NCI-H345 treated with DMSO at 0.1 percent for 48 hours (cell line): ENCODE measurements at regions not wholly inside any gene's neighbourhood (a gene's known extent, or its start where the extent isn't known, plus 50 kb on each side); places are given as distances from the start of the nearest gene placed in this dataset.

Source experiments
- DNase-seq: peaks from one replicate; lab custom pipeline; 2025; ENCODE audit not compliant: unreplicated experiment; lab: John Stamatoyannopoulos, UW

DNA sequence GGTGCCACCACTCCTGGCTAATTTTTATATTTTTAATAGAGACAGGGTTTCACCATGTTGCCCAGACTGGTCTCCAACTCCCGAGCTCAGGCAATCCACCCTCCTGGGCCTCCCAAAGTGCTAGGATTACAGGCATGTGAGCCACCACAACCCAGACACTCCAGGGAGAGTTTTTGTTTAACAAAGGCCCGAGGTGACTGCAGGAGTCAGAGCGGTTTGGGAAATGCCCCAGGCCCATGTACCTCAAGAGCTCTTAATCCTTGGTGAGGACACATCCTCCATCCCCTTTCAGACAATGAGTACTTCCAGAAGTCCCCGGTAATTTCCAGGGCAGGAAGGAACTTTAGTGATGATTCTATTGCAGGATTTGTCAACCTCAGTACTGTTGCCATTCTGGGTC lies 176.0 kb downstream of the ESRRB start:
- DNase-seq = no peak

DNA sequence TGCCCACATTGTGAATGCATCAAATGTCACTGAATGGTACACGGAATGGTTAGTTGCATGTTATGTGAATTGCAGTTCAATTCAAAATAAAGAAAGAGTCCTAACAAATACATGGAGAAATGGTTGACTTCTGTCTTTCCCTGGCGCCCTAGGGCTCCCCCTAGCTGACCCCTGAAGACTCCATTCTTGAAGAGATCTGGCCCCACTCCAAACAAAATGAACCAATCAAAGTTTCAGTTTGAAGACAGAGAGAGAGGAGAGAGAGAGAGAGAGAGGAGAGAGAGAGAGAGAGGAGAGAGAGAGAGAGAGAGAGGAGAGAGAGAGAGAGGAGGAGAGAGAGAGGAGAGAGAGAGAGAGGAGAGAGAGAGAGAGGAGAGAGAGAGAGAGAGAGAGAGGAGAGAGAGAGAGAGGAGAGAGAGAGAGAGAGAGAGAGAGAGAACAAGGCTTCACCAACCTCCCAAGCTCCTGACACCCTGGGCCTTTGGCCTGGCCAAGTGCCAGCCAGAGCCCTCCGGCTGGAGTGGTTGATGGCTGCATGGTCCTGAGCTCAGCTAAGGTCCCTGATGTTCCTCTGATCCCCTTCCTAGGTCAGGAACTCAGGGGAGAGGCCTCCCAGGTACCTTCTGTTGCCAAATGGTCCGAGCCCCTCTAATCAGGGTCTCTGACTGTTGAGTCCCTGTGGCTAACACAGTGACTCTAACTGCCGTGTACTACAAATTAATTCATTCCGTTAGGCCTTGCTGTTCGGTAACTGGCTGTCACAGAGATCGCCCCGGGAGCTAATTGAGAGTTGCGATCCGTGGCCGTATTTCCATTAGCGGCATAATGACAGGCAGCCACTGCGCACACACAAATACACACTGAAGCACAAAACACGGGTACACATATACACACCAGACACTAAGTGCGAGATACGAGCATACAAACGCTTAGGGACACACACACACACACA lies 188.8 kb downstream of the ESRRB start:
- no peak for DNase-seq

DNA sequence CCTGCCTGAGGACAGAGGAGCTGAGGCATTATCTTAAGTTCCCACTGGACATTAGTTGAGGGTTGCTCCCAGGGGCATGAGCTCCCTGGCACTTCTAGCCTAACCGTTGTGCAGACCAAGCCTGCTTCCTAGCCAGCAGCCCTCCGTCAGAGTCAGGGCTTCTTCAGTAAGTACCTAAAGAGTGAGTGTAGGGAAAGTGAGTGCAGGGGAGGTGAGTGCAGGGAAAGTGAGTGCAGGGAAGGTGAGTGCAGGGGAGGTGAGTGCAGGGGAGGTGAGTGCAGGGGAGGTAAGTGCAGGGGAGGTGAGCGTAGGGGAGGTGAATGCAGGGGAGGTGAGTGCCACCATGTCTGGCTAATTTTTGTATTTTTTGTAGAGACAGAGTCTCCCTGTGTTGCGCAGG lies 190.5 kb downstream of the ESRRB start:
- DNase-seq = no peak

DNA sequence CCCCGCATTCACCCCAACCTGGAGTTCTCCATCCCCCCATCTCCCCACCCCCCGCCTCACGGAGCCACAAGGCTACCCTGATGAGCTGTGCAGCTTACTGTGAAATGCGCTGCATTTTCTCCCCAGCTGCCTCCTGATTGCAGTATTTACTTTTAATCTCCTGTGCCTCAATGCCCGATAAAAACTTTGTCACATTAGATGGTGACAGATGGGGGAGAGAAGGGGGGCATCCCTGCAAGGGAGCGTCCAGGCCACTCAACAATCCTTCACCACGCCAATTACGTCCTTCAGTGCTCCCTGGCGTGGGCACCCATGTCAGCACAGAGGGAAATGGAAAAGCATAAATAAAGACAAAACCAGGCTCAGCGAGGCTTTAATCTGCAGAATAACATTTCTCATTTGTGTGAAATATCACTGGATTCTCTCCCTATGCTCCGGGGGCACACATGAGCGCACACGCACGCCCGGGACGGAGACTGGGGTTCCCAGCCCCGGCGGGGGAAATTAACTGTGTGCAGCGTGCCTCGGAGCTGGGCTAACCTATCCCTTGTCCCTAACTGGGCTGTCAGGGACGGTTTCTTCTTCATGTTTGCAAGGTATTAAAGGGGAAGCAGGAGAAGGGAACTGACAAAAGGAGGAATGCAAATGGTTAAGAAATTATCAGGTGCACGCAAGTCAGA lies 186.7 kb upstream of the VASH1 start:
- DNase-seq = no peak

DNA sequence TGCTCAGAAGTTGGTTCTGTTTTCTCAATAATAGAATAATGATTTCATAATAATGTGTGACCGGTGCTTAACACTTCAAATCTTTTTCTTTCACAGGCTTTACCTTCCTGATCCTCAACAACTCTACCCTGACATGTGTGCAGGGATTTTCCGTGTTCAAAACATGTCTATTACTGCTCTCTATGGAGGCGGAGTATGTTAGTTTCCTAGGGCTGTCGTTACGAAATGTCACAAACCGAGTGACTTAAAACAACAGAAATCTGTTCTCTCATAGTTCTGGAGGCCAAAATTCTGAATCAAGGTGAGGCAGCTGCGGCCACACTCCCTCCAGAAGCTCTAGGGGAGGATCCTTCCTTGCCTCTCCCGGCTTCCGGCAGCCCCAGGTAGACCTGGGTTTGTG lies 186.2 kb upstream of the VASH1 start:
- DNase-seq = no peak

DNA sequence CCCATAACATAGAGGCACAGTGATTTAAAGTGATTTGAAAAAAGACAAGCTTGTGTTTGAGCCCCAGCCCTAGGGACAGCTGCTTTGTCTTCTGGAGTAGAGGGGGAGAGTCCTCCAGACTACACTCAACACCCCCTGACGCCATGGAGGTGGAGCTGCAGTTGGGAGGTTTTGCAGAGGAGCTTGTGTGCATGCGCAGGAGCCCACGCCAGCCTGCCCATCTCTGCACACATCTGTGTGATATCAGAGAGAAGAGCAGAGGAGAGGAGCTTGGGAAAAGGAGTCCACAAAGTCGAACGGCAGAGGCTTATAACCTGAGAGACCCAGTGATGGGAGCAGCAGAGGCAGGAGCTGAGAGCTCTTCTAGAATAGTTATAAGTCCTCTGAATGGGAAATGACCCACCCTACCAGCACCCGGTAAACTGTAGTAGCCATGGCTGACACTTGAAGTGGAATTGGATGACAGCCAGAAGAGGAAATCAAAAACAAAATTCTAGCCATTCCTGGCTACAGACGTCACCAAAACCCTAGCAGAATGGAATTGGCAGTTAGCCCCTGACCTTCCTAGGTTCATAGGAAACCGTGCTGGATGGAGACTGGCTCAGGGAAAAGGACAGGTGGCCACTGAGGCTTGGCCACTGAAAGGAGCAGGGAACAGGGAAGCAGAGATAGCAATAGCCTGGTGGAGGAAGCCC lies 185.1 kb upstream of the VASH1 start:
- no peak for DNase-seq

DNA sequence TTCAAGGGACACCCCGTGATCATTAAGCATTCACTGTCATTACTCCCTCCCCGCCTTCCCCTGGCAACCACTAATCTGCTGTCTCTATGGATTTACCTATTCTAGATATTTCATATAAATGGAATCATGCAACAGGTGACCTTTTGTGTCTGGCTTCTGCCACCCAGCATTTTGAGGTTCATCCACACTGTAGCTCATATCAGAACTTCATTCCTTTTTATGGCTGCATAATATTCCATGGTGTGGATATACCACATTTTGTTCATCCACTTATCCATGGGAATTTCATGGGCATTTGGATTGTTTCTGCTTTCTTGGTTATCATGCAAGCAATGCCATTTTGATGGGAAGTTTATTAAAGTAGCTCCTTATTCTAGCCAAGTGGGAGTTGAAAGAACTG lies 184.2 kb upstream of the VASH1 start:
- no peak for DNase-seq

DNA sequence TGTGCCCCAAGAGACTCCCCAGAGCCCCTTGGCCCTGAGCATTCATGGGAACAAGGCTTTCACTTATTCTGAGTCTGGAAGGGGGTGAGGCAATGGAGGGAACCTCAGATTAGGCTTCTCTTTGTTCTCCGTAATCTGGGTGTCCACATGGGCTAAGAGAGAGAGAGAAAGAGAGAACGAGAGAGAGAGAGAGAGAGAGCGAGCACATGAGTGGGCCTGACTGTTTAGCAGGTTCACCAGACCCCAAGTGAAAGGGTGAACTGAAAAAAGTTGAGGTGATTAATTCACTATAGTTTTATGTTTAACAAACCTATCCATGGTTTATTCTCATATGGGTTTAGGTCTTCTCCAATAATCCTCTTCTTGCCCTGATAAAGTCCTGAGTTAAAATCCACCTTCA lies 183.4 kb upstream of the VASH1 start:
- no peak for DNase-seq

DNA sequence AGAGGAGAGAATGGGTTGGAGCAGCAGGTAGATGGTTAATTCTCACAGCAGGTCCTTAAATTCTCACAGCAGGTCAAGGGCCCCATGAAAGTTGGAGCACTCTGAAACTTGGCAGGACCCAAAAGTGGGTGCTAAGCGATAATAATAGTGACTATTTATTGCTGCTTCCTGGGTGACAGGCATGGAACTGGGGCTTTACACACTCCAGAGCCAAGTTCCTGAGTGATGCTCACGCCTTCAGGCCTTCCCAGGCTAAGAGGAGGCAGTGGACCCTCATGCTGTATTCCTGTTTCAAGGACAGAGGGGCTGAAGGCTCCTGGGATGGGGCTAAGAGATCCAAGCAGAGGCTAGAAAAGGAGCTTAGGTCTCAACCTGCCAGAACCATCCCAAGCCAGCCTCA lies 180.9 kb upstream of the VASH1 start:
- DNase-seq = no peak

DNA sequence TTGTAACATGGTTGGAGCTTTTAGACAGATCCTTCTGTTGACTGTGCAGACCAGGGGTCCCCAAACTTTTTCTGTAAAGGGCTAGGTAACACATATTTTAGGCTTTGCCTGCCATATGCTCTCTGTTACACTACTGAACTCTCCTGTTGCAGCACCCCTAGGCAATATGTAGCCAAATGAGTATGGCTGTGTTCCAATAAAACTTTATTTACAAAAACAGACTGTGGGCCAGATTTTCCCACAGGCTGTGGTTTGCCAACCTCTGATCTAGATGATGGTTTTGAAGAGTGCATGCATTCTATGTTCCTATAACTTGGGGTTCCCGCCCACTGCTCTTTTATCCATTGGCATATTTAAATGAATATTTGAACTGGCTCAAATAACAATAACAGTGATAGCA lies 180.3 kb upstream of the VASH1 start:
- DNase-seq = no peak

DNA sequence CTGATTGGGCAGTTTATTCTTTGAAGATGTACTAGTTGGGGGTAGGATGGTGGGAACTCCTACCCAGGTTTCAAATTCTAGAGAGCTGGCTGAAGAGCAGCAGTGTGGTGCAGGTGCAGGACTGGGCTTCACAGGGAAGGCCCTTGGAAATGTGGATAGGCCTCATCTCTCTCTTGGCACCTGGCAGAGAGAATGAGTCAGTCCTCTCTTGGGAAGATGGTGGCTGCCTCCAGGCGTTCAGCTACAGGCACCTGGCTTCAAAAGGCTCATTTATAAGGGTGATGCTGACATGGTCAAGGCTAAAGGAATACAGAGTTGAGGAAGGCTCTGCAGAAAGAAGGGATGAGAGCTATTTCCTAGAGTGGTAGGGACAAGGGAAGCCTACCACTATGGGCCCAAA lies 179.7 kb upstream of the VASH1 start:
- DNase-seq = no peak

DNA sequence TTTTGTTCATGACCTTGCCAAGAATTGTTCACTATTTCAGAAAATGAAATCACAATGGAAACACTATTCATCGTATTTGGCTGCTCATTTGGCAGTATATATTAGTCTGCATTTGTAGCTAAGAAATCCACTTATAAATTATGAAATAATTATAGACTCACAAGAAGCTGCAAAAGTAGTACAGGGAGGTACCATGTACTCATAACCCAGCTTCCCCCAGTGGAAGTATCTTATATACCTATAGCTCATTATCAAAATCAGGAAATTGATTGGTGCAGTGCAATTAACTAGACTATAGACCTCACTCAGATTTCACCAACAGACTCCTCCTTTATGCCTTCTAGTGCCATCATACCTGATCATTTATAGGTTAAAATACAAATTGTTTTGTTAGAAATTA lies 178.8 kb upstream of the VASH1 start:
- no peak for DNase-seq

DNA sequence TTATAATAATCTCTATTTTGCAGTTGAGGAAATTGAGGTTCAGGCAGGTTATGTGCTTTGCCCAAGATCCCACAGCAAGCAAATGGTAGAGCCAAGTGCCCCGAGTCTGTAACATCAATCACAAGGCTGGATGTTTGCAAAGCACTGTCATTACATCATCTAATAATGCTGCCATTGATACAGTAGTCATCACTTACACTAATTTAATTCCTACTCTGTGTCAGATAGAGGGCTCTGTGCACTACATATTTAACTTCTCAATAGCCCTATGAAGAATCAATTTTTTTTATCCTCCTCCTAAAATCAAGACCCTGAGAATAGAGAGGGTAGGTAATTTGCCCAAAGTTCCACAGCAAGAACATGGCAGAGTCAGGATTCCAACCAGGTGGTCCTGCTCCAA lies 178.1 kb upstream of the VASH1 start:
- DNase-seq = no peak

DNA sequence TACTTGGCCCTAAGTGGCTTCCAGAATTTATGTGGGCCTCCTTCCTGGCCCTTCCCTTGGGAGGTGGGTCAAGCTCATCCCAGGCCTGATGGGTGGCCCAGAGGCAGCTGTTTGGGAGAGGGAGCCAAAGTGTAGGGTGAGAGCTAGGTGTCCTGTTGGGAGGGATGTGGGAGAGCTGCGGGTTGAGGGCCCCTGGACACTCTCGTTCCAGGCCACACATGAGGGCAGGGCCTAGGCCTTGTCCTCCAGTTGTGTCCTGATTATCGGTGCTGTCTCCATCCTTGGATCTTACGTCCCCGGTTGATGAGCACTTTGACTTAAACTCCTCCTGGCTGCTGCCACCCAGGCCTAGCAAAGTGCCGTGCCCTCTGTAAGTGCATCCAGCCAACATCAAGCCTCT lies 177.5 kb upstream of the VASH1 start:
- no peak for DNase-seq

DNA sequence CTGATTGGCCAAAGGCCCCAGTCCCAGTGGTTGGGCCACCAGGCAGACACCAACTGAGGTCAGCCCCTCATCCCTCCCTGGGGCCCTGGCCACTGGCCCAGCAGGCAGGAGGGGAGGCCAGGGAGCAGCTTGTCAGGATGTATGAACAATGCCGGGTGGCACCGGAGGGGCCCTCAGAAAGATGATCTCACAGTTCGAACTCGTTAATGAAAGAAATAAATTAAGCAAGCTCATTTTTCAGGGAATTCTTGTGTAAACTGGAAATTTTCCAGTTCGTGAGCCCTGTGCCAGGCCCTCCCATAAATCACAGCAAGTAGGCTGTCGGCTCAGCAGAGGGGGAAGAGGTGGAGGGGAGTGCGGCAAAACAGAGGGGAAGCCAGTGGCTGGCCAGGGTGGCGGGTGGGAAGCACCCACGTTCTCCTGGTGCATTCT lies 177.0 kb upstream of the VASH1 start:
- no peak for DNase-seq

DNA sequence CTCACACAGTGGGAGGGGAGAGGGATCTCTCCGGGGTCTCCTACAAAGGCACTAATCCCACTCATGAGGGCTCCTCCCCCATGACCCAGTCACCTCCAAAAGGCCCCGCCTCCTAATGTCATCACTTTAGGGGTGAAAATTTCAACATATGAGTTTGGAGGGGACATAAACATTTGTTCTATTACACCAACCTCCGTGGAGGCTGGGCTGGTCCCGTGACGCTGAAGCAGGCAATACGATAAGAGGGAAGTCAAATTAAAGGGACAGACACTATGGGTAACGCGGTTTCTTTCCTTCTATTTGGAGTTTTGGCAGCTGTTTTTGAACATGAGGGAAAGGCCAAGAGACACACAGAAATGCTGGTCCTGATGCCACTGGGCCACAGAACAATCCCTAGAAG lies 175.7 kb upstream of the VASH1 start:
- DNase-seq = no peak

DNA sequence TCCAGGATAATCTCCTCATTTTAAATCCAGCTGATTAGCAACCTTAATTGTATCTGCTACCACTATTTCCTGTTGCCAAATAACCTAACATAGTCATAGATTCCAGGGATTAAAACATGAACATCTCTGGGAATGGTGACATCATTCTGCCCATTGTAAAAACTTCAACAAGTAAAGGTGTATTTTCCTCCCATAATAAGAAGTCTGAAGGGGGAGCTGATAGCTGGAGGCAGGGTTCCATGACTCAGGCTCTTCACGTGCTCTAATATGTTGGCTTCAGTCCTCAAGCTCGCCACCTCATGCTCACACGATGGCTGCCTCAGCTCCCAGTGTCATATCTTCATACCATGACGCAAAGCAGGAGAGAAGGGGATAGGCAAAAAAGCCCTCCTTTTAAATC lies 172.0 kb upstream of the VASH1 start:
- no peak for DNase-seq

DNA sequence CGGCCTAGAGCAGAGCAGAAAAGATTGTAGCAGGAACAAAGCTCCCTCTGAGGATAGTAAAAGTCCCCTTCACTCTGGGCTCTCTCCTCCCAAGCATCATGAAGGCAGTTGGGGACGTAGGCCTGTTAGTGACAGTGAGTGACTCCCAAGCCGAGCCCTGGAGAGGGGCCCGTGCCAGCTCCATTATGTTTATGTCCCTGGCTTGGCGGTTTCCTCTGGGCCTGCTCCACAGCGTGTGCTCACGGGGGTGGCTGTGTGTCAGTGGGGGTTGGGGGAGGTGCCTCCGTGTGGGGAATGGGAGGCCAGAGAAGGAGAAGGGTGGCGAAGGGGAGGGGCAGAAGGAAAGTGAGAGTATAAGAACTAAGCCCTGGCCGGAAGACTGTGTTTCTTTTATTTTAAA lies 170.0 kb upstream of the VASH1 start:
- DNase-seq = no peak

DNA sequence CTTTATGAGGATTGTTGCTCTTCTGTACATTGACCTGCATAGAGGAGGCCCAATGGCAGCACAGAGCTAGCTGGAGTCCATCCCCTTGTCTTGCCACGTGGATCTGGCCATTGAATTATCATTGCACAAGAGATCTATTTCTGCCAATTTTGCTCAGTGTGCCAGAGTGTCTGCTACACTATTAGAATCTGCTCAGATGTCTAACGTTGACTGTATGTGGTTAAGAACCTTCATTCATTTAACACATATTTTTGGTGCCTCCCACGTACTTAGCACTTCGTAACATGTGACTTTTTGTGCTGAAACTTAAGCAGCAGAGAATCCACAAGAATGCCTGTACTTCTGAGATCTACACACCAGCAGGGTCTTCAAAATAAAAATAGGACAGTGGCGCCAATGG lies 166.0 kb upstream of the VASH1 start:
- no peak for DNase-seq

DNA sequence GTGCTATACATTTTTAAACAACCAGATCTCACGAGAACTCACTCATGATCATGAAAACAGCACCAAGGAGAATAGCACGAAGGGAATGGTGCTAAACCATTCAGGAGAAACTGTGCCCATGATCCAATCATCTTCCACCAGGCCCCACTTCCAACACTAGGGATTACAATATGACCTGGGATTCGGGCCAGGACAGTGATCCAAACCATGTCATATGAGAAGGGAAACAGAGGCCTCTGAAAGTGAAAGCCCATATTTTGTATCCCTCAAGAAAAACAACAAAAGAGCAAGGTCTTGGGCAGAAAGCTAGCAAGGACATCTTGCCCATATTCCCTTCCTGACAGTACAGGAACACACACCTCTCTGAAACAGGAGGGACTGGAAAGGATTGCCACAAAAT lies 163.9 kb upstream of the VASH1 start:
- DNase-seq = no peak

DNA sequence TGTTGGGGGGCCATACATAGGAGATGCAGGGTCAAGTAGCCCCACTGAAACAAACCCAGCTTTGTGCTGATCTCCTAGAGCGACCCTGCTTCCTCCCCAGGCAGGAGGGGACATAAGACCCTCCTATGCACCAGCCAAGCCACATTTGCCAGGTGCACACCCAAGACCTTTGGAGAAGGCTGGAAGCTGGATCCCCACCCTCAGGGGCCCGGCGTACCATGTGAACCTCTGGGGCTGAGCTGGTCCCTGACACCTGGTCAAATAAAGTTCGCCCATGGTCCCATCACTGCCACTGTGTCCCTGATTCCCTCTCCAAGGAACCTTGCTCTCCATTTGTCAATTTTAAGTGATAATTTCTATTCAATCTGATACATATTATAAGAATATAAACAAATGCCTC lies 162.1 kb upstream of the VASH1 start:
- no peak for DNase-seq
